Kasumi-1 (cell line): ENCODE measurements at regions not wholly inside any gene's neighbourhood (a gene's known extent, or its start where the extent isn't known, plus 50 kb on each side); places are given as distances from the start of the nearest gene placed in this dataset.

ENCODE experiments used
- DNase-seq, 2 experiments: peaks; one replicate each; lab custom pipeline; 2025; lab: John Stamatoyannopoulos, UW

DNA sequence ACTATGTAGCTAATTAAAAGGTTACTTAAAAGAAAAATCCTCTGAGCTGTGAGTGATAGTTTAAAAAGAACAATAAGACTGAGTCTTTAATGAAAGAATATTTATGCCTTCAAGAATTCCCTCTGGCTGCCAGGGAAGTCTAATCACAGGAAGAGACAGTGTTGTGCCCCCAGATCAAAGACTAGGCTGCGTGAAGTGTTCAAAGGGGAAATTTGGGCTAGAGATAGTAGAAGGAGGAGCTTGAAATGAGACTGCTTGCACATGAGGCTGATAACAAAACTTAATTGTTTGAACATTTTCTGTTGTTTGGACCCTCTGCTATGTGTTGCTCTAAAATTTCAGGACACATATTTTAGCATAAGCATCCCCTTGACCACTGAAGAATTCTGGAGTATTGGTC, 99.7 kb upstream of the MTNR1B start:
- no peak for DNase-seq

DNA sequence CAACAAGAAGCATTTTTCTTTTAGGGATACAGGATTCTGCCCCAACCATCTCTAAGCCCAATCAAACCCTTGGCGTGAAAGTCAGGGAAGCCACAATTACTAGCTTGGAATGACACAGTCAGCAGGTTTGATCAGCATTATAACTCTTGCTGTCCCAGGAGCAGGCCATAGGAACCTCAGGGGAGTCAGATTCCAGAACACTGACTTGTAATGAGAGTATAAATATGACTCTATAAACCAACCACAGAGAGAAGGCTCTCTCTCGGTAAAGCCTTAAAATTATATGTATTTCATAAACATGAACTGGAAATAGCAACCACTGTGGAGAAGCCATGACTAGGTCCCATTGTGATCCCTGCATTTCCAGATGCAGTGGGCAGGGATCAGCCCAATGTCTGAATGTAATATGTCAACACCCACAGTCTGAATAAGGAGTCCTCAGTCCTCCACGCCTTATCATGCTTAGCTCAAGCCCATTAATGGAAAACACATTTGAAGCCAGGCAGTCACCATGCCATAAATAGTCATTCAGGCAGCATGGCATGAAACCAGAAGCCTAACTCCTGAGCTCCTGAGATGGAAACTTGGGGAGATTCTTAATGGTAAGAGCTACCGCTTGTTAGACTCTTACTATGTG, 99.1 kb upstream of the MTNR1B start:
- no peak for DNase-seq

DNA sequence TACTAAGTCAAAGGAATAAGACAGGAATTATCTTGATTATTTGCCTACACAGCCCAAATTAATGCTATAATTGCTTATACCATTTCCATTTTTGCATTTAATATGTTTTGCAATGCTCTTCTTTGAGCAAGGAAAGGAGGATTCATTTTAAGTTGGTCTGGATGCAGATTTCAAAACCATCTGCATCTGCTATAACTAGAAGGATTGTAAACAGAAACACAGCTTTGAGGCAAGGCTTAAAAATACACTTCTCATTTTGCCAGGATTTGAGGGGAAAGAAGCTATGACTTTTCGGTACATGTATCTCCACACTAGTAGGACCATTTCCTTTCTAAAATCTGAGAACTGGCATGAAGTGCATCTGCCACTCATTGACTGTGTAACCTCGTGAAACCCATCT, 95.9 kb upstream of the MTNR1B start:
- DNase-seq: no peak

DNA sequence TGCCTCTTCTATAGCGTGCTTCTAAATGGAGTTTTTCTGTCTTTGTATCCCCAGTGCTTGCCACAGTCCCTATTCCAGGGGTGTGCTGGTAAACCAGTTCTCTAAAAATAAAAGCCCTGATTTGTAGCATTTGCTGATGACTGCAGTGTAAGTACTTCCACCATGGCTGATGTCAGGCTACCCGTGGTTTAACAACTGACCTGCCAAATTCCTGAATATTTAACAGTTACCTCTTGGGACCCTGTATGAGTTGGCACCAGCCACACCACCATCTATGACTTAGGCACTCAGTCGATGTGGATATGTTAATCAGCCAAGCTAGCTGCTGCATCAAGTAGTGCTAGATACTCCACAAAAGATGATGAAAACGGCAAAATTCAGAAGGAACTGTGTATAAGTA, 94.0 kb upstream of the MTNR1B start:
- no peak for DNase-seq

DNA sequence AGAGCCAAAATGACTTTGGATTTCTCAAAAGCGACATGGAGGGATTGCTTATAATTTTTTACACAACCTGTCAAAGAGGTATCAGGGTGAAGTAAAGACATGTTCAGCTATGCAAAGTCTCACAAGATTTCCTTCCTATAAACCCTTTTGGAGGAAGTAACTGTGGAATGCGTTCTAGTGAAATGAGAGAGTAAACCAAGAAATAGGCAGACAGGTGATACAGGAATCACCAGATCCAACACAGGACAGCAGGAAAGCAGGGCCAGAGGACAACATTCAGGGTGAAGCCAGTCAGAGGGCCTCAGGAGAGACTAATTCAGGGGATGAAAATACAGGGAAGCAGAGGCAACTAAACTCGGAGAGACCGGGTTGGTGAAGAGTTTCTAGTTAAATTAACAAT, 90.4 kb upstream of the MTNR1B start:
- DNase-seq: no peak

DNA sequence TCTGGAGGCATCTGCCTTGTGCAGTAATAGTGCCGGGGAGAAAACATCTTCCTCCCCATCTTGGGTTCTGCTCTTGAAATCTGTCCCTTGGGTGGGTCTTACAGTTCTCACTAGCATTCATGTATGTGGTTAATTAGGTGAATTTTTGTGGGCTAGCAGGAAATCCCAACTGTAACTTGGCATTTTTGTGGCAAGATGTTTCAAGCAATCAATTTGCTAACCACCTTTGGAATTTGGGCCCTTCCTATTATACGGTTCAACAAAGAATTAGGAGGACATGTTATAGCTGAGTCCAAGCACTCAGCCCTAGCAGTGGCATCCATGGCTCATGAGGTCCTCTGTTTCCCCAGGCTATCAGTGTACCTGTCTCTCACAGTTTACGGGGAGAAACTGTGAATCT, 89.1 kb upstream of the MTNR1B start:
- DNase-seq: no peak

DNA sequence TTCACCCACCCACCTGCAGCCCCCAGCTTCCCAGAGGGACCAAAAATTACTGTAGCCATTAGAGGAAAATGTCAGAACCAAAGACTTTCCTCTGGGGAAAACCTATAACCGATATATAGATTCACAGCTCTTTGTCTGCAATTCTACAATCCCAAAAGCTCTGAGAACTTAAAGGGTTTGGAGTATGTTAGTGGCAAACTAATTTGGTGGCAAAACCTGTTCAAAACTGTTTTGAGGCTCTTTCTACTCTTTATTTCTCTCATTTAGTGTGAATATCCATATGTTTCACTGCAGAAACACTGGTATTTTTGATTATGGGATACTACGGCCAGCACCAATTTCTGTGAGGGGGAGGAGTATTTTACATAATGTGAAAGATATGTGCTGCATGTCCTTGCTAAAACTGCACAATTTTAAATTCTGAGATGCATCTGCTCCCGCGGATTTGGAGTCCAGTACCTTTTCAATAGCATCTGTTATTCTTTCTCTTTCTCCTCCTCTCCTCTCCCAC, 87.5 kb upstream of the MTNR1B start:
- DNase-seq: no peak

DNA sequence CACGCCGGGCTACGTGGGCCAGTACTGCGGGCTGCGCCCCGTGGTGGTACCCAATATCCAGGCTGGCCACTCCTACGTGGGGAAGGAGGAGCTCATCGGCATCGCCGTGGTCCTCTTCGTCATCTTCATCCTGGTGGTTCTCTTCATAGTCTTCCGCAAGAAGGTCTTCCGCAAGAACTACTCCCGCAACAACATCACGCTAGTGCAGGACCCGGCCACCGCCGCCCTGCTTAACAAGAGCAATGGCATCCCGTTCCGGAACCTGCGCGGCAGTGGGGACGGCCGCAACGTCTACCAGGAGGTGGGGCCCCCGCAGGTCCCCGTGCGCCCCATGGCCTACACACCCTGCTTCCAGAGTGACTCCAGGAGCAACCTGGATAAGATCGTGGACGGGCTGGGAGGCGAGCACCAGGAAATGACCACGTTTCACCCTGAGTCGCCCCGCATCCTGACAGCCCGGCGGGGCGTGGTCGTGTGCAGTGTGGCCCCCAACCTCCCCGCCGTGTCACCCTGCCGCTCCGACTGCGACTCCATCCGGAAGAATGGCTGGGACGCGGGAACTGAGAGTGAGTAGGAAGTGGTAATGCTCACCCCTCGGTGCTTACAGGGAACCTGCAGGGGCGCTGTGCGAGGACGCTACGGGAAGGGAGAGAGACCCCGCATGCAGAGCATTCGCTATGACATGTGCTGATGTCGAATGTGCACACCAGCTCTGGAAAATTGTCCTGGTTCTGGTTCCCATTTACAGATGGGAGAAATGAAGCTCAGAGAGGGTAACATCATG, 86.4 kb upstream of the MTNR1B start:
- no peak for DNase-seq

DNA sequence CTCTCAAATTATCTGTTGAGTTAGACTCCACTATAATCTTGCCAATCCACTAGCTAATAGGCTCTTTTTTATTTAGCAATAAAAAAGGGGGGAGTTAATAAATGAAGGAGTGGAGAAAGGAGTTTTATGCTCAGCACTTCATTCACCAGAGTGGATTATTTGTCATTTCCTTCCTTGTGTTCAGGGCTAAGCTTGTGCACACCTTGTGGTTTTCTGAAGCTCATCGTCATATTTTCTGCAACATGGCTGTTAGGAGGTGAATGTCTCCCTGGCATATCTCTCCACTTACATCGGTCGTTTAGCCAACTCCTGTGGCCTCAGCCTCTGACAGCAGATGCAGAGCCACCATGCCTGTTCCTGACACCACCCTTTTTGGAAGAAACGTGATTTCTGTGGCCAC, 83.9 kb upstream of the MTNR1B start:
- no peak for DNase-seq

DNA sequence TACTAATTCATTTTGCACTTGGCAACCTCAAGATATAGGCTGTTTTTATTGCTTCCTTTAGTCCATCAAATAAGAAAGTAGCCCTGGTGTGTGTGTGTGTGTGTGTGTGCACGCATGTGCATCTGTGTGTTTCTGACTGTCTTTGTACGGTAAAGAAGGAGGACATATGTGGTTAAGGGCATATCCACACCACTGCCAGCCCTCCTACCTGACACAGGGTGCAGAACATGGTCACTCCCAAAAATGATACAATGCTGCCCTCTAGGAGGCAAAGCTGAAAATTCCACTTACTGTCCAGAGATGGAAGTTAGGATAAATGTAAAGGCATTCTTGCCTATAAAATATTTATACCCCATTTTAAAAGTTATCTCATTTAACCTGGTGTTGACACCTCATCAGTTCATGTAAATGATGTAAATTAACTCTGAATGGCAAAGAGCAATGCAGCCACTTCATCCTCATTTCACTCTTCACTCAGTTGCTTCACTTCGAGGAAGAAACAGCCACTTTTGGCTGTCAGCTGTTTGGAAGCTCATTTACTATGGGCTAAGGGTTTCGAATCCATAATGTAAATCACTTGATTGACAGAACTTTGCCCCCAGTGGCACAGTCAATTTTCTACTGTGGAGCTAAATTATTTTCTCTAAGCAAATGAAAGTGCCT, 83.1 kb upstream of the MTNR1B start:
- DNase-seq: peak; percentile 61 to 71

DNA sequence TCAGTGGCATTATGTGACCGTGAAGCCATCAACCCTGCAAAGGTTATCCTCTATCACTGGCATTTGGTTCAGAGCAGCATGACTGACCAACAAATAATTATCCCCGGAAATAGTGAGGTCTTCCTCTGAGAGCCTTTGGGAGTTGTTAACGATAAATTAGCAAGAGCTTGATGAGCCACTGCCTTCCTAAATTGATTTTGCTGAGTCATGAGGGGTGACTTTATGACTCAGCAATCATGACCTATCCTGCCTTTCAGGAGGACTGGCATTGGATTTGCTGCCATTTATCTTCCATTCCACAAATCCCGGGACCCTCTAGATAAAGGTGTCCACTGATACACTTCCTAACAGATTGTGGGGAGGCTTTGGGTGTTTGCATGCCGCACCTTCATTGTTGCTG, 80.8 kb upstream of the MTNR1B start:
- DNase-seq: no peak

DNA sequence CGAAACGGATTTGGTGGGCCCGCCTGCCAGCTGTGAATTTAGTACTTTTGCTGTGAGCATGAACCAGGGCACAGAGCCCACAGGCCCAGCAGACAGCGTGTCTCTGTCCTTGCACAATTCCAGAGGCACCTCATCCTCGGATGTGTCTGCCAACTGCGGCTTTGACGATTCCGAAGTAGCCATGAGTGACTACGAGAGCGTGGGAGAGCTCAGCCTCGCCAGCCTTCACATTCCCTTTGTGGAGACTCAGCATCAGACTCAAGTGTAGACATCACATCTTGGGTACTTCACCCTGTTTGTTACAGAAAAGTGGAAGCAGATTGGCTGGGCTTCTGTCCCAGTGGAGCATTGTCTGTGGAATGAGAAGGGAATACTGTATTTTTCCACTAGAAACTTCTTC, 78.6 kb upstream of the MTNR1B start:
- DNase-seq: no peak

DNA sequence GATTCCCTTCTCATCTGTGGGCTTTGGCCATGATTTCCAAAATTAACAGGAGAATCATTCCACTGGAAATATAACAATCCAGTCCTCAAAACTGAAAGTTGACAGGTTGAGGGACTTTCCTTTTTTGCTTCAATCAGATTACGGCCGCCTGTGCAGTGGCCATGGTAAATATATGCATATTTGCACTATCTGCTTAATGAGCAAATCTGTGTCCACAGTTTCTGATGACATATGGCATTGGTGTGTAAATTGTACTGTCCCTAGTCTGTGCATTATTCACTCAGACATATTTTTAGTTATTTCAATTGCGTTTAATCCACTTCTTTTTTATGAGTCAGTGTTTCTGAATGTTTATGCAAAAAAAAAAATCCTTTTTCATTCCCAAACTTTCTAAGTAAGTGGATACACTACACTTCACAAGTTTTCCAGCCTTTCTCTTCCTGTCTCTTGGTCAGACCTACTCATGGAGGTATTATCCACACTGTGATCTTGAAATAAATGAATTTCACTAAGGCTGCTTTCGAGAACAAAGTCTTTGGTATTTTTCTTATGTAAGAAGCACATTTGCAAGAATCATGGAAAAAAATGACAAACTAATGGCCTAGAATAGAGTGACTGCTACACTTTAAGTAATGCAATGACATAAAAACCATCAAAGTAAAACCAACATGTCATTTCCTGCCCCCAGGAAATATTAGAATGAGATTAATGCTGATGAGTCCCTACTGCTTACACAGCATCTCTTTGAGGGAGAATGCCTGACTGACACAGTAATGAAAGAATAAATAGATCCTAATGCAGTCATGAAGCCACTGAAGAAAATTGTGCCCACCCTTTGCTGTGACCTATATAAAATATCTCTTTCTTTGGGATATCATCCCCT, 76.4 kb upstream of the MTNR1B start:
- DNase-seq: no peak

DNA sequence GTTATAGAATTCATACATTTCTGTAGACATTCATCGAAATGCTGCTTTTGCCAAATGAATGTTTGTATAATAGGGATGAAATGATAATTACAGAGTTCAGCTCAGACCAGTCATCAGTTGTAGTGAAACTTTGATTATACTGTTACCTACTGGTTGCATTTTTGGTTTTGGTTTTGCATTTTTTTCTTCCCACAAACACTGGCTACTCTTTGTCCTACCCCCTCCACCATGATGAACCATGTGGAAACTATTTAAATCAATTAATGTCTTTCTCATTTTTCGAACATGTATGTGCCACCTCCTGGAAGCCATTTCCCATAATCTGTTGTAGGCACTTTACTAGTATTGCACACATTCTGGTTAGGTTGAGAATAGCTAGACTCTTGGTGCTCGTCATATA, 75.3 kb upstream of the MTNR1B start:
- DNase-seq: no peak

DNA sequence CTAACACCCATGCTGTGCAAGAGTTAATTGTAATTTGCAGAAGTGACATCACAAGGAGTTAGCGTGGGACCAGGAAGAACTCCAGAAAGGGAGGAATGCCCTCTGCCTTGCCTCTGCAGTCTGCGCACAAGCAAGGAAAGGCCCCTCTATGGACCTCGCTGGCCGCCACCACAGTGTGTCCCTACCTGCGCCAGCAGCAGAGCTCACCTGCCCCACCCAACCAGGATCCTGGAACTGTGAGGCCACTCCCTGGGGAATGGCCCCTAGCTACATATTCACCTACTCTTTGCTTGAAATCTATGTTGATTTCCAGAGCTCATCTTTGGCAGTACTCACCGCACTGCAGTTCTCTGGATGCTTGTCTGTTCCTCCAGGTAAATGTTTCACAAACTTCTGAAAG, 72.0 kb upstream of the MTNR1B start:
- no peak for DNase-seq

DNA sequence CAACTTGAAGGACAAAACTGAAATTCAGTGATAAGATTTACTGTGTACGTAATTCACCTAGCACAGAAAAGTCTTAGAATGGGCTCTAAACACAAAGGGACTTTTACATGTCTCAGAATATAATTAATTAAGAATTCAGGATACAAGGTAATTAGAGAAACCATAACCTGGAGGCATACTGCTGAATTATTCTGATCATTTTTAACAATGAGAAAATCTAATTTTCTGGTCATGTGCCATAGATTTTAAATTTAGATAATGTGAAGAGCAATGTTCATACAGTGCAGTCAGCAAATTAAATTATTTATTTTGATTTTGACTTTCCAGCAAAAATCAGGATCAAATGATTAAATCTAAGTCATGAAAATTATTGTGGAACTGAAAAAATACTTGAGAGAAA, 67.0 kb upstream of the MTNR1B start:
- no peak for DNase-seq

DNA sequence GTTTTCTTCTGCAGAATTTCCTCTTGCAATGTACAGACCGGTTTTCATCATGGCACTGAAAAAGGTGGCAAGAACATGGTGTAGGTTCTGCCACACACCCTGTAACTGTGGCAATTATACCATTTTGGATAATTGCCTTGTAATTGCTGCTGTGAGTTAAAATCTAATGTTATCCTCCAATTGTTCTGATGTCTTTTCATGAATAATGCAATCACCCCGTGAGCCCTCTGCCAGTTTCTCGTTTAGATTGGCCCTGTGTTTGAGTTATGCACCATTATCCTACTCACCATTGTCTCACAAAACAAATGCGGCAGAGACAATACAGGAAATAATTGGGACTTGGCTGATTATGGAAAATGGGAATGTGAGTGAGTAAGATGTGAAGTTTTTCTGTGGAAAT, 61.8 kb upstream of the MTNR1B start:
- DNase-seq: no peak

DNA sequence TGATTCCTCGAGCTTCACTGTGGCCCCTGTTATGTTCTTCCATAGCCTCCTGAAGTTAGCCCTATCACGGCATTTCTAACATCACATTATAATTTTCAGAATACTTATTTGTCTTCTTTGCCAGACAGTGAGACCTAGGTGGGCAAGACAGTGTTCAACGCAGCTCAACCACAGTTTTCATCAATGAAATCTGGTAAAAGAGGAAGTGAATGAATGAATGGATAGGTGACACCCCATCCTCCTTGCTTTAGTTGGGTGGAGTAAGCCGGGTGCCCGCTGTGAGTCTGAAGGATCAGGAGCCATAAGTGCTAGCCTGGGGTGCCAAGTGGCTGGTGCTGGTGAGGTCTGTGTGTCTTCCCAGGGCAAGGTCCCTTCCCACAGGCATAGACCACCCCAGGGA, 60.2 kb upstream of the MTNR1B start:
- DNase-seq: no peak

DNA sequence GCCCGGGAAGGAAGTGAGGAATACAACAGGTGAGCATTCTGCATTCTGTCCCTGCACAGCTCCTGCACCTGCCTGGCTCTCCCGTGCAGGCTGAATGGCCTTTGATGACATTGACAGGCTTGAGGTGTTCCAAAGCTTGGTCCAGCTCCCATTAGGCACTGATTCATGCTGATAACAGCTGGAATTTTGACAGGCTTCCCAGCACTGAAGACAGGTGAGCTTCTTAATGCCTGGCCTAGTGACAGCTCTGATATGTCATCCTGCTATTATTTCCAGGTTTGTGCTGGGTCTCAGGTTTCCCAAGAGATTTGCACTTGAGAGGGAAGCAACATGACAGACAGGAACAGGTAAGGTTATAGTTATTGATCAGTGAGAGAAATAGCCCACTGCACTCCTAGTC, 58.0 kb upstream of the MTNR1B start:
- DNase-seq: no peak

DNA sequence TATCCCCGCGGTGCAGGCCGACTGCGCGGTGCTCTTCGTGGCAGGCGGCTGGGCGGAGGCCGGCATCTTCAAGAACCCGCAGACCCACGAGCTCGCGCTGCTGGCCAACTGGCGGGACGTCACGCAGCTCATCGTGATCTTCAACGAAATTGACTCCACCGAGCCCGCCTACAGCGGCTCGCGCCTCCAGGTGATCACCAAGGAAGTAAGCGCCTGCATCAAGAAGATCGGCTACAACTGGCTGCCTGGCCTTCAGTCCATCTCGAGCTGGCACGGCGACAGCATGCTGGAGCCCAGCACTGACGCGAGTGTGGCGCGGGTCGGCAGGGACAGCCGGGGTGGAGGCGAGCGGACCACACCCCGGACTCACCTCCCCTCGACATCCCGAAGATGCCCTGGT, 53.9 kb upstream of the MTNR1B start:
- no peak for DNase-seq

DNA sequence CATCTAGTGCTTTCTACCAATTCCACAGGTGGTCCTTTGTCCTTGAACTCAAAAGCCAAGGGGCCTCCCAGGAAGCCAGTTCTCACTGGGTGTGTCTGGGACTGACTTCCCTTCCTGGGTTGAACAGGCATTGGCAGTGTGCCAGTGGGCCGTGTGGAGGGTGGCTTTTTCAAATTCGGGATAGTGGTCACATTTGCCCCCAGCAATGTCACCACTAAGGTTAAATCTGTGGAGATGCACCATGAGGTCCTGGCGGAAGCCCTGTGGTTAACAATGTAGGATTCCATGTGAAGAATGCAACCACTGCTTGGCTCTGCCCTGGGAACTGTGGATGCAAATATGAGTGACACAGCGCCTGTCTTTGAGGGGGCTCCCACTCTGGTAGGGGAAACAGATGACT, 53.2 kb upstream of the MTNR1B start:
- DNase-seq: no peak

DNA sequence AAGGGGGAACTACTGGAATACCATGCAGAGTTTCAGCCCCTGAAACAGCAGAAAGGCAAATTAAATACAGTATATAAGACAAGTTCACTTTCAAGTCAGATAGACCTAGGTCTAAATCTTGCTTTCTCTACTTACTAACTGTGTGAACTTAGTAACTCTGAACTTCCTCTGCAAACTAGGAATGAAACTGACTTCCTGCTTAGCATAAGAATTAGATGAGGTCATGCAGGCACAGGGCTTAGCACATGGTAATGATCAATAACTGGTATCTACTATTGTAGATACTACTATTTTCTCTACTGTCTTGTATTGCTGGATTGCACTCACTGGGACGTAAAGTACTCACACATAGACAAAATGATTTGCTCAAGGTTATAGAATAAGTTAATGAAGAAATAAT, 51.5 kb upstream of the MTNR1B start:
- no peak for DNase-seq
